ENCODE measurements at regions not wholly inside any gene's neighbourhood (a gene's known extent, or its start where the extent isn't known, plus 50 kb on each side); places are given as distances from the start of the nearest gene placed in this dataset.

- Mint-ChIP-seq H3K27me3 (peaks cover 36% of the 10 kb centered on the region), H3K4me3 (ENCODE audit: low read depth) (no peak overlapping the region), H3K27ac (no peak overlapping the region), H3K4me1 (ENCODE audit: low read depth) (peaks cover 34% of the 10 kb centered on the region), H3K36me3 (ENCODE audit: insufficient read depth) (no peaks in the 10 kb centered on the region), H3K9me3 (ENCODE audit: low read depth) (no peaks in the 10 kb centered on the region)
- no peak for TF ChIP-seq CTCF (IDR thresholded peaks at IDR 0.05; ENCODE audit: unreplicated experiment)
- DNase-seq (ENCODE audit: low spot score, unreplicated experiment), result no peak
These were observed 208.8 kb upstream of the SALL3 start for GRCh38 chr18:78770823-78771139.

- Mint-ChIP-seq H3K27ac (no peak overlapping the region), H3K27me3 (peaks cover 33% of the 10 kb centered on the region), H3K9me3 (ENCODE audit: low read depth) (no peaks in the 10 kb centered on the region), H3K36me3 (ENCODE audit: insufficient read depth) (no peaks in the 10 kb centered on the region), H3K4me3 (ENCODE audit: low read depth) (no peak overlapping the region), H3K4me1 (ENCODE audit: low read depth) (peaks cover 34% of the 10 kb centered on the region)
- TF ChIP-seq CTCF (IDR thresholded peaks at IDR 0.05; ENCODE audit: unreplicated experiment), result no peak
- no peak for DNase-seq (ENCODE audit: low spot score, unreplicated experiment)
These were observed 207.9 kb upstream of the SALL3 start for GRCh38 chr18:78771496-78772359.

GRCh38 chr18:78772360-78773302 lies 207.0 kb upstream of the SALL3 start:
- H3K4me3 Mint-ChIP-seq (ENCODE audit: low read depth), result no peak overlapping the region
- TF ChIP-seq CTCF (IDR thresholded peaks at IDR 0.05; ENCODE audit: unreplicated experiment), result no peak
- no peak overlapping the region for H3K27ac Mint-ChIP-seq
- no peaks in the 10 kb centered on the region for H3K36me3 Mint-ChIP-seq (ENCODE audit: insufficient read depth)
- H3K4me1 Mint-ChIP-seq (ENCODE audit: low read depth), result peaks cover 35% of the 10 kb centered on the region
- no peak for DNase-seq (ENCODE audit: low spot score, unreplicated experiment)
- H3K9me3 Mint-ChIP-seq (ENCODE audit: low read depth), result no peaks in the 10 kb centered on the region
- H3K27me3 Mint-ChIP-seq, result peaks cover 35% of the 10 kb centered on the region

GRCh38 chr18:78773303-78773755 lies 206.3 kb upstream of the SALL3 start:
- H3K27me3 Mint-ChIP-seq, result peaks cover 38% of the 10 kb centered on the region
- DNase-seq (ENCODE audit: low spot score, unreplicated experiment), result no peak
- no peaks in the 10 kb centered on the region for H3K9me3 Mint-ChIP-seq (ENCODE audit: low read depth)
- H3K36me3 Mint-ChIP-seq (ENCODE audit: insufficient read depth), result no peaks in the 10 kb centered on the region
- no peak for TF ChIP-seq CTCF (IDR thresholded peaks at IDR 0.05; ENCODE audit: unreplicated experiment)
- no peak overlapping the region for H3K4me3 Mint-ChIP-seq (ENCODE audit: low read depth)
- no peak overlapping the region for H3K27ac Mint-ChIP-seq
- peaks cover 32% of the 10 kb centered on the region for H3K4me1 Mint-ChIP-seq (ENCODE audit: low read depth)

GRCh38 chr18:78773819-78774218 lies 205.8 kb upstream of the SALL3 start:
- Mint-ChIP-seq H3K9me3 (ENCODE audit: low read depth) (no peaks in the 10 kb centered on the region), H3K27ac (no peak overlapping the region), H3K27me3 (peaks cover 38% of the 10 kb centered on the region), H3K36me3 (ENCODE audit: insufficient read depth) (no peaks in the 10 kb centered on the region), H3K4me3 (ENCODE audit: low read depth) (no peak overlapping the region), H3K4me1 (ENCODE audit: low read depth) (peaks cover 27% of the 10 kb centered on the region)
- no peak for DNase-seq (ENCODE audit: low spot score, unreplicated experiment)
- no peak for TF ChIP-seq CTCF (IDR thresholded peaks at IDR 0.05; ENCODE audit: unreplicated experiment)
